BLaER1 (cell line): ENCODE measurements at regions not wholly inside any gene's neighbourhood (a gene's known extent, or its start where the extent isn't known, plus 50 kb on each side); places are given as distances from the start of the nearest gene placed in this dataset.

Source experiments
- H3K27ac ChIP-seq: shearing (Covaris generic); formaldehyde crosslinking; 2 replicates; pipeline ENCODE4 v1.8.1; 2022
- H3K27me3 ChIP-seq: shearing (Covaris generic); formaldehyde crosslinking; 2 replicates; pipeline ENCODE4 v1.8.1; 2022
- H3K36me3 ChIP-seq: shearing (Covaris generic); formaldehyde crosslinking; 2 replicates; pipeline ENCODE4 v1.8.1; 2022
- H3K4me1 ChIP-seq: shearing (Covaris generic); formaldehyde crosslinking; 2 replicates; pipeline ENCODE4 v1.8.1; 2022
- H3K4me2 ChIP-seq: shearing (Covaris generic); formaldehyde crosslinking; 2 replicates; pipeline ENCODE4 v1.8.1; 2022
- H3K4me3 ChIP-seq: shearing (Covaris generic); formaldehyde crosslinking; 2 replicates; pipeline ENCODE4 v1.8.1; 2022
- H3K9ac ChIP-seq: shearing (Covaris generic); formaldehyde crosslinking; 2 replicates; pipeline ENCODE4 v1.8.1; 2022
- H3K9me3 ChIP-seq: shearing (Covaris generic); formaldehyde crosslinking; 2 replicates; pipeline ENCODE4 v1.8.1; 2022
- H4K20me1 ChIP-seq: shearing (Covaris generic); formaldehyde crosslinking; 2 replicates; pipeline ENCODE4 v1.8.1; 2022
- Cebpa-rat ChIP-seq: shearing (Covaris generic); IDR thresholded peaks from 2 replicates; pipeline ENCODE4 v1.8.1; 2022

GRCh38 chr2:10984418-10985135 is 72.8 kb downstream of the KCNF1 start:
- Histone ChIP-seq H3K4me3 (no peak overlapping the region), H3K27ac (no peak overlapping the region), H3K9me3 (no peaks in the 10 kb centered on the region), H3K9ac (no peak overlapping the region), H3K4me1 (no peaks in the 10 kb centered on the region), H3K27me3 (no peaks in the 10 kb centered on the region), H3K4me2 (no peak overlapping the region), H4K20me1 (no peaks in the 10 kb centered on the region), H3K36me3 (no peaks in the 10 kb centered on the region)
- no peak for TF ChIP-seq Cebpa-rat

GRCh38 chr2:10985260-10985659 is 73.5 kb downstream of the KCNF1 start:
- no peak for TF ChIP-seq Cebpa-rat
- Histone ChIP-seq H3K4me3 (no peak overlapping the region), H3K36me3 (no peaks in the 10 kb centered on the region), H3K9ac (no peak overlapping the region), H3K4me2 (no peak overlapping the region), H3K4me1 (peaks cover 1% of the 10 kb centered on the region), H4K20me1 (no peaks in the 10 kb centered on the region), H3K27ac (no peak overlapping the region), H3K27me3 (no peaks in the 10 kb centered on the region), H3K9me3 (no peaks in the 10 kb centered on the region)

GRCh38 chr2:10985901-10986535 is 74.3 kb downstream of the KCNF1 start:
- no peaks in the 10 kb centered on the region for H4K20me1 ChIP-seq
- no peak overlapping the region for H3K9ac ChIP-seq
- no peaks in the 10 kb centered on the region for H3K9me3 ChIP-seq
- H3K36me3 ChIP-seq: no peaks in the 10 kb centered on the region
- H3K4me1 ChIP-seq: peaks cover 8% of the 10 kb centered on the region
- no peaks in the 10 kb centered on the region for H3K27me3 ChIP-seq
- H3K27ac ChIP-seq: no peak overlapping the region
- no peak for TF ChIP-seq Cebpa-rat
- no peak overlapping the region for H3K4me3 ChIP-seq
- no peak overlapping the region for H3K4me2 ChIP-seq

GRCh38 chr2:10987439-10987838 is 75.7 kb downstream of the KCNF1 start:
- H3K9me3 ChIP-seq: no peaks in the 10 kb centered on the region

GRCh38 chr2:10987861-10988260 is 76.1 kb downstream of the KCNF1 start:
- no peak for TF ChIP-seq Cebpa-rat
- Histone ChIP-seq H3K4me2 (no peak overlapping the region), H3K36me3 (no peaks in the 10 kb centered on the region), H3K4me1 (peaks cover 10% of the 10 kb centered on the region), H3K4me3 (no peak overlapping the region), H3K9me3 (no peaks in the 10 kb centered on the region), H3K9ac (no peak overlapping the region), H3K27me3 (no peaks in the 10 kb centered on the region), H4K20me1 (no peaks in the 10 kb centered on the region), H3K27ac (no peak overlapping the region)

More at GRCh38 chr2:10987439-10987838, 75.7 kb downstream of the KCNF1 start:
- H3K27me3 ChIP-seq: no peaks in the 10 kb centered on the region
- no peak overlapping the region for H3K4me2 ChIP-seq
- H3K4me1 ChIP-seq: peaks cover 8% of the 10 kb centered on the region
- H3K27ac ChIP-seq: no peak overlapping the region
- TF ChIP-seq Cebpa-rat: no peak
- H4K20me1 ChIP-seq: no peaks in the 10 kb centered on the region
- no peak overlapping the region for H3K9ac ChIP-seq
- no peak overlapping the region for H3K4me3 ChIP-seq
- no peaks in the 10 kb centered on the region for H3K36me3 ChIP-seq

GRCh38 chr2:10989151-10989550 is 77.4 kb downstream of the KCNF1 start:
- Histone ChIP-seq H3K4me3 (no peak overlapping the region), H3K9ac (no peak overlapping the region), H4K20me1 (no peaks in the 10 kb centered on the region), H3K4me1 (peaks cover 20% of the 10 kb centered on the region), H3K27me3 (no peaks in the 10 kb centered on the region), H3K36me3 (no peaks in the 10 kb centered on the region), H3K4me2 (no peak overlapping the region), H3K9me3 (no peaks in the 10 kb centered on the region), H3K27ac (no peak overlapping the region)
- TF ChIP-seq Cebpa-rat: no peak

- H3K4me2 ChIP-seq: no peak overlapping the region
- no peaks in the 10 kb centered on the region for H4K20me1 ChIP-seq
- H3K4me3 ChIP-seq: no peak overlapping the region
- TF ChIP-seq Cebpa-rat: no peak
- no peak overlapping the region for H3K9ac ChIP-seq
- H3K36me3 ChIP-seq: no peaks in the 10 kb centered on the region
- no peaks in the 10 kb centered on the region for H3K9me3 ChIP-seq
- peaks cover 21% of the 10 kb centered on the region for H3K4me1 ChIP-seq
- H3K27me3 ChIP-seq: no peaks in the 10 kb centered on the region
- no peak overlapping the region for H3K27ac ChIP-seq
These were observed 78.0 kb downstream of the KCNF1 start for GRCh38 chr2:10989782-10990181.

GRCh38 chr2:10990561-10991111 is 78.9 kb downstream of the KCNF1 start:
- no peaks in the 10 kb centered on the region for H3K27me3 ChIP-seq
- no peak for TF ChIP-seq Cebpa-rat
- H3K4me1 ChIP-seq: peaks cover 30% of the 10 kb centered on the region
- peak overlapping the region; percentile 32 for H3K4me2 ChIP-seq
- H3K36me3 ChIP-seq: no peaks in the 10 kb centered on the region
- H4K20me1 ChIP-seq: no peaks in the 10 kb centered on the region
- no peak overlapping the region for H3K9ac ChIP-seq
- no peaks in the 10 kb centered on the region for H3K9me3 ChIP-seq
- no peak overlapping the region for H3K4me3 ChIP-seq
- H3K27ac ChIP-seq: no peak overlapping the region

- Histone ChIP-seq H3K27me3 (no peaks in the 10 kb centered on the region), H3K4me3 (no peak overlapping the region), H3K9ac (no peak overlapping the region), H3K9me3 (no peaks in the 10 kb centered on the region), H3K4me2 (no peak overlapping the region), H3K4me1 (peaks cover 33% of the 10 kb centered on the region), H3K27ac (no peak overlapping the region), H3K36me3 (no peaks in the 10 kb centered on the region), H4K20me1 (no peaks in the 10 kb centered on the region)
- TF ChIP-seq Cebpa-rat: no peak
These were observed 80.5 kb downstream of the KCNF1 start for GRCh38 chr2:10992023-10992791.
